ENCODE measurements at regions not wholly inside any gene's neighbourhood (a gene's known extent, or its start where the extent isn't known, plus 50 kb on each side); places are given as distances from the start of the nearest gene placed in this dataset.

DNA sequence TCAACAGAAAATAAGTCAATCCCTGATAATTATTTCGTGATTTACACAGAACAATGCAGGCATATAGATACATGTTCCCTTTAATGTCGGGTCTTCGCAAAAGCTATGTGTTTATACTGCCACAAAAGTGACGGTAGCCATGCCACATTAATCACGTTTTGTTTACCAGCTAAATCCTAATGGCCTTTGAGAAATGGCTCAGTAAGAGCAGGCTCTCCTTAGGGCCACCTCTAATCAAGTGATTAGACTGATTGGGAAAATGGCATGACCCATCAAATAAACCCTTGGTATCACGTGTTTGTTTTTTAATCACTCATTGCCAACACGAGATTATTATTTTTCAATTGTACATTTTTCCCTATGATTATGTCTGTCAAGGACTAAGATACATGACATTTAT lies 102.0 kb upstream of the USP25 start:
- H3K27ac ChIP-seq (ENCODE audit: insufficient read depth, low read length) = no peak overlapping the region
- no peak overlapping the region for H2BK120ac ChIP-seq (ENCODE audit: low read depth, low read length)
- no peak overlapping the region for H3K56ac ChIP-seq (ENCODE audit: extremely low read depth, insufficient read depth, low read length)
- H3K4me1 ChIP-seq (ENCODE audit: control insufficient read depth, insufficient read depth, low read length) = no peaks in the 10 kb centered on the region
- H3K4me3 ChIP-seq (ENCODE audit: insufficient read depth, low read depth, low read length) = no peak overlapping the region
- no peak overlapping the region for H4K5ac ChIP-seq (ENCODE audit: low read depth, low read length)
- in situ Hi-C loops (cut with MboI; ENCODE audit: low sequenced_read_pairs) = no loop called here
- no peaks in the 10 kb centered on the region for H3K79me1 ChIP-seq (ENCODE audit: low read depth in 1 of 2, low read length in 2 of 2)
- no peaks in the 10 kb centered on the region; the same call in 1 of the 2 replicates for H3K27me3 ChIP-seq (ENCODE audit: control insufficient read depth, insufficient read depth, low read length)
- no peak overlapping the region for H3K14ac ChIP-seq (replicated peaks; ENCODE audit: low read depth, low read length)
- H3K9ac ChIP-seq (ENCODE audit: low read depth, low read length) = no peak overlapping the region
- H4K91ac ChIP-seq (ENCODE audit: insufficient read depth, low read depth, low read length) = no peak overlapping the region
- no peak overlapping the region for H3K4ac ChIP-seq (ENCODE audit: low read depth, low read length)
- TF ChIP-seq RCOR1 (IDR thresholded peaks at IDR 0.05; ENCODE audit: insufficient replicate concordance, low read length) = no peak
- TF ChIP-seq, protein P1, sequence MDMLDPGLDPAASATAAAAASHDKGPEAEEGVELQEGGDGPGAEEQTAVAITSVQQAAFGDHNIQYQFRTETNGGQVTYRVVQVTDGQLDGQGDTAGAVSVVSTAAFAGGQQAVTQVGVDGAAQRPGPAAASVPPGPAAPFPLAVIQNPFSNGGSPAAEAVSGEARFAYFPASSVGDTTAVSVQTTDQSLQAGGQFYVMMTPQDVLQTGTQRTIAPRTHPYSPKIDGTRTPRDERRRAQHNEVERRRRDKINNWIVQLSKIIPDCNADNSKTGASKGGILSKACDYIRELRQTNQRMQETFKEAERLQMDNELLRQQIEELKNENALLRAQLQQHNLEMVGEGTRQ (IDR thresholded peaks at IDR 0.05; ENCODE audit: low read depth, low read length) = no peak
- no peak for TF ChIP-seq BHLHE40 (IDR thresholded peaks at IDR 0.05; ENCODE audit: low read depth, low read length)
- TF ChIP-seq FOS (IDR thresholded peaks at IDR 0.05; ENCODE audit: low read depth, low read length) = no peak
- TF ChIP-seq MAZ (IDR thresholded peaks at IDR 0.05; ENCODE audit: borderline replicate concordance, low read depth, low read length) = no peak
- no peak for TF ChIP-seq POLR2A (IDR thresholded peaks at IDR 0.05; ENCODE audit: low read depth, low read length)
- no peak for TF ChIP-seq RFX5 (IDR thresholded peaks at IDR 0.05; ENCODE audit: low read depth, low read length)
- TF ChIP-seq ELK1 (IDR thresholded peaks at IDR 0.05; ENCODE audit: borderline replicate concordance, low read depth, low read length) = no peak
- no peak for TF ChIP-seq RAD21 (IDR thresholded peaks at IDR 0.05; ENCODE audit: low read length)
- TF ChIP-seq, protein P2, sequence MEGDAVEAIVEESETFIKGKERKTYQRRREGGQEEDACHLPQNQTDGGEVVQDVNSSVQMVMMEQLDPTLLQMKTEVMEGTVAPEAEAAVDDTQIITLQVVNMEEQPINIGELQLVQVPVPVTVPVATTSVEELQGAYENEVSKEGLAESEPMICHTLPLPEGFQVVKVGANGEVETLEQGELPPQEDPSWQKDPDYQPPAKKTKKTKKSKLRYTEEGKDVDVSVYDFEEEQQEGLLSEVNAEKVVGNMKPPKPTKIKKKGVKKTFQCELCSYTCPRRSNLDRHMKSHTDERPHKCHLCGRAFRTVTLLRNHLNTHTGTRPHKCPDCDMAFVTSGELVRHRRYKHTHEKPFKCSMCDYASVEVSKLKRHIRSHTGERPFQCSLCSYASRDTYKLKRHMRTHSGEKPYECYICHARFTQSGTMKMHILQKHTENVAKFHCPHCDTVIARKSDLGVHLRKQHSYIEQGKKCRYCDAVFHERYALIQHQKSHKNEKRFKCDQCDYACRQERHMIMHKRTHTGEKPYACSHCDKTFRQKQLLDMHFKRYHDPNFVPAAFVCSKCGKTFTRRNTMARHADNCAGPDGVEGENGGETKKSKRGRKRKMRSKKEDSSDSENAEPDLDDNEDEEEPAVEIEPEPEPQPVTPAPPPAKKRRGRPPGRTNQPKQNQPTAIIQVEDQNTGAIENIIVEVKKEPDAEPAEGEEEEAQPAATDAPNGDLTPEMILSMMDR (conservative IDR thresholded peaks at IDR 0.05; ENCODE audit: low read depth, low read length) = no peak
- TF ChIP-seq CHD1 (IDR thresholded peaks at IDR 0.05; ENCODE audit: low read depth, low read length) = no peak
- TF ChIP-seq CEBPB (IDR thresholded peaks at IDR 0.05; ENCODE audit: low read depth, low read length) = no peak
- ATAC-seq (ENCODE audit: low read depth) = no peak
- H2AK9ac ChIP-seq (replicated peaks; ENCODE audit: low read depth, low read length, poor library complexity) = no peak overlapping the region
- H3K9me1 ChIP-seq (ENCODE audit: insufficient read depth, low read length) = peaks cover 5% of the 10 kb centered on the region
- BruUV-seq (replicated peaks) = no TSS peak
- 0% methylated on average over 3 of the region's 7 CpGs; no CpG with 5 or more reads in 1 of the 2 experiments for WGBS, 2 experiments (ENCODE audit: extremely low coverage in 2 of 2, insufficient read length in 1 of 2)
- no peak overlapping the region for H3K4me2 ChIP-seq (ENCODE audit: low read depth, low read length)
- dilution Hi-C loops (cut with HindIII; ENCODE audit: low sequenced_read_pairs, unreplicated experiment) = no loop called here
- no peak overlapping the region for H3K23ac ChIP-seq (ENCODE audit: low read depth, low read length)
- no peaks in the 10 kb centered on the region for H3K9me3 ChIP-seq (ENCODE audit: control insufficient read depth, insufficient read depth, low read length)
- H2AFZ ChIP-seq (replicated peaks; ENCODE audit: low read length, poor library complexity) = no peak overlapping the region
- CTCF ChIA-PET = interaction anchor here (0.6 kb wide), 2 partner anchors 26 to 42 kb away, joined by 3 read pairs; no protein-coding TSS in a partner anchor
- no peak for DNase-seq
- H2BK15ac ChIP-seq (ENCODE audit: low read depth, low read length) = no peak overlapping the region
- no peak overlapping the region for H2BK20ac ChIP-seq (ENCODE audit: low read depth, low read length)
- H3K36me3 ChIP-seq (ENCODE audit: control insufficient read depth, insufficient read depth, low read length) = no peaks in the 10 kb centered on the region
- H2BK5ac ChIP-seq (ENCODE audit: low read depth, low read length, poor library complexity, severe bottlenecking) = no peak overlapping the region
- intact Hi-C loops (cut with micrococcal nuclease) = loop anchor here (10.0 kb wide), 1 partner anchor 87 kb away; no protein-coding TSS in a partner anchor
- no peak overlapping the region for H2AK5ac ChIP-seq (ENCODE audit: low read depth, low read length)
- no peaks in the 10 kb centered on the region for H4K20me1 ChIP-seq (ENCODE audit: insufficient read depth, low read length)
- H4K8ac ChIP-seq (ENCODE audit: low read depth in 2 of 2, low read length in 2 of 2) = no peak overlapping the region
- POLR2A ChIA-PET (ENCODE audit: unreplicated experiment) = no interaction called here
- no peak overlapping the region for H3K18ac ChIP-seq (ENCODE audit: low read depth, low read length)

Measured in IMR-90 (cell line).